ENCODE measurements at regions not wholly inside any gene's neighbourhood (a gene's known extent, or its start where the extent isn't known, plus 50 kb on each side); places are given as distances from the start of the nearest gene placed in this dataset.

DNA sequence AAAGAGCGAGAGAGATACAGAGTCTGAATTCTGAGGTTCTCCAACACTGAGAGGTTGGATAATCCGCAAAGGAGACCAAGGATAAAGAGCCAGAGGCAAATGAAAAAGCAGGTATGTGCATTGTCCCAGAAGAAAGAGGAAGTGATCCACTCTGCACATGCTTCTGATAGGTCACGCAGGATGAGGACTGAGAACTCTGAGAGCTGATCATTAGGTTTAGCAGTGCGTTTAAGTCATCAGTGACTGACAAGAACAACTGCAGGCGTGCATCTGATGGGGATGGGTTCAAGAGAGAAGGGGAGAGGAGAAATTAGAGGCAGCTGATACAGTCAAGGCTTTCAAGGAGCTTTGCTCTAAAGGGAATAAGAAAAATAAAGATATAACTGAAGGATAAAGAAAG, 301.2 kb upstream of the SGK1 start:
- no peak for TF ChIP-seq EZH2 (IDR thresholded peaks at IDR 0.05)
- TF ChIP-seq, protein P1, sequence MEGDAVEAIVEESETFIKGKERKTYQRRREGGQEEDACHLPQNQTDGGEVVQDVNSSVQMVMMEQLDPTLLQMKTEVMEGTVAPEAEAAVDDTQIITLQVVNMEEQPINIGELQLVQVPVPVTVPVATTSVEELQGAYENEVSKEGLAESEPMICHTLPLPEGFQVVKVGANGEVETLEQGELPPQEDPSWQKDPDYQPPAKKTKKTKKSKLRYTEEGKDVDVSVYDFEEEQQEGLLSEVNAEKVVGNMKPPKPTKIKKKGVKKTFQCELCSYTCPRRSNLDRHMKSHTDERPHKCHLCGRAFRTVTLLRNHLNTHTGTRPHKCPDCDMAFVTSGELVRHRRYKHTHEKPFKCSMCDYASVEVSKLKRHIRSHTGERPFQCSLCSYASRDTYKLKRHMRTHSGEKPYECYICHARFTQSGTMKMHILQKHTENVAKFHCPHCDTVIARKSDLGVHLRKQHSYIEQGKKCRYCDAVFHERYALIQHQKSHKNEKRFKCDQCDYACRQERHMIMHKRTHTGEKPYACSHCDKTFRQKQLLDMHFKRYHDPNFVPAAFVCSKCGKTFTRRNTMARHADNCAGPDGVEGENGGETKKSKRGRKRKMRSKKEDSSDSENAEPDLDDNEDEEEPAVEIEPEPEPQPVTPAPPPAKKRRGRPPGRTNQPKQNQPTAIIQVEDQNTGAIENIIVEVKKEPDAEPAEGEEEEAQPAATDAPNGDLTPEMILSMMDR (IDR thresholded peaks at IDR 0.05) = no peak

Measured in neural progenitor cell (in vitro differentiated cells).